ENCODE measurements at regions not wholly inside any gene's neighbourhood (a gene's known extent, or its start where the extent isn't known, plus 50 kb on each side); places are given as distances from the start of the nearest gene placed in this dataset.

DNA sequence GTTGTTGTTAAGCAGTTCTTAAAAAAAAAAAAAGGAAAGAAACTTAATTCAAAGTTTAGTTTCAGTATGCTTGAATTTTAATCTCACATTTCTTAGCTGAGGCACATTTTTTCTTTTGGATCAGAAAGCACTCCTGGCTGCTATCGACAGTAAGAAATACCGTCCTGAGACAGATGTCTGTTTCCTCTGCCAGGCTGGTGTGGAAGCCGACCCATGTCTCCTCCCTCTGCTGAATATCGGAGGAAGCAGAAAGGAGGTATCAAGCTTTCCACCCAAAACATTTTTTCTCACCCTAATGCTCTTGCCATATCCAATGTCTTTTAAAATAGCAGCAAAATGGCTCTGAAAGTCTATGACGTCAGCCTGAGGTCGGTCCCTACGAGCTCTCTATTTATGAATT is 208.1 kb downstream of the TLE4 start:
- Histone ChIP-seq H3K9ac (ENCODE audit: control insufficient read depth, extremely low read depth, insufficient read depth, low read length) (no peak overlapping the region), H3K36me3 (ENCODE audit: control insufficient read depth in 2 of 2, extremely low read depth in 1 of 2, insufficient read depth in 2 of 2, low read length in 2 of 2) (no peaks in the 10 kb centered on the region), H4K20me1 (ENCODE audit: control insufficient read depth, extremely low read depth, insufficient read depth, low read length) (no peaks in the 10 kb centered on the region), H3K4me2 (ENCODE audit: control insufficient read depth, extremely low read depth, insufficient read depth, low read depth, low read length) (no peak overlapping the region), H3K9me3 (ENCODE audit: control insufficient read depth, low read depth, low read length) (no peaks in the 10 kb centered on the region), H3K27ac (ENCODE audit: control insufficient read depth, insufficient read depth, low read length) (no peak overlapping the region), H3K79me2 (ENCODE audit: control insufficient read depth, insufficient read depth, low read length) (no peaks in the 10 kb centered on the region), H2AFZ (ENCODE audit: control insufficient read depth, low read length) (no peak overlapping the region), H3K4me1 (ENCODE audit: control insufficient read depth, extremely low read depth, insufficient read depth, low read length) (no peaks in the 10 kb centered on the region), H3K4me3 (ENCODE audit: control insufficient read depth in 2 of 3, extremely low read depth in 1 of 3, insufficient read depth in 2 of 3, low read depth in 1 of 3, low read length in 3 of 3) (no peak overlapping the region), H3K27me3 (ENCODE audit: control insufficient read depth, extremely low read depth, insufficient read depth, low read length) (no peaks in the 10 kb centered on the region), H3K9me1 (ENCODE audit: control insufficient read depth, extremely low read depth, insufficient read depth, low read length) (no peaks in the 10 kb centered on the region)
- no peak for TF ChIP-seq EZH2 (IDR thresholded peaks at IDR 0.05; ENCODE audit: low read length)
- TF ChIP-seq, protein P1, sequence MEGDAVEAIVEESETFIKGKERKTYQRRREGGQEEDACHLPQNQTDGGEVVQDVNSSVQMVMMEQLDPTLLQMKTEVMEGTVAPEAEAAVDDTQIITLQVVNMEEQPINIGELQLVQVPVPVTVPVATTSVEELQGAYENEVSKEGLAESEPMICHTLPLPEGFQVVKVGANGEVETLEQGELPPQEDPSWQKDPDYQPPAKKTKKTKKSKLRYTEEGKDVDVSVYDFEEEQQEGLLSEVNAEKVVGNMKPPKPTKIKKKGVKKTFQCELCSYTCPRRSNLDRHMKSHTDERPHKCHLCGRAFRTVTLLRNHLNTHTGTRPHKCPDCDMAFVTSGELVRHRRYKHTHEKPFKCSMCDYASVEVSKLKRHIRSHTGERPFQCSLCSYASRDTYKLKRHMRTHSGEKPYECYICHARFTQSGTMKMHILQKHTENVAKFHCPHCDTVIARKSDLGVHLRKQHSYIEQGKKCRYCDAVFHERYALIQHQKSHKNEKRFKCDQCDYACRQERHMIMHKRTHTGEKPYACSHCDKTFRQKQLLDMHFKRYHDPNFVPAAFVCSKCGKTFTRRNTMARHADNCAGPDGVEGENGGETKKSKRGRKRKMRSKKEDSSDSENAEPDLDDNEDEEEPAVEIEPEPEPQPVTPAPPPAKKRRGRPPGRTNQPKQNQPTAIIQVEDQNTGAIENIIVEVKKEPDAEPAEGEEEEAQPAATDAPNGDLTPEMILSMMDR (optimal IDR thresholded peaks at IDR 0.05 in 1 of 3, IDR thresholded peaks at IDR 0.05 in 1 of 3, conservative IDR thresholded peaks at IDR 0.05 in 1 of 3; ENCODE audit: extremely low read depth in 1 of 3, insufficient read depth in 2 of 3, low read length in 3 of 3) = no peak
- dilution Hi-C loops (cut with MboI; ENCODE audit: extremely low pct_ligation_motif_present, low sequenced_read_pairs) = loop anchor here (25.0 kb wide), 1 partner anchor 93 kb away; no protein-coding TSS in a partner anchor
- FAIRE-seq = no peak
- no peak for DNase-seq (ENCODE audit: low read depth, low spot score)

DNA sequence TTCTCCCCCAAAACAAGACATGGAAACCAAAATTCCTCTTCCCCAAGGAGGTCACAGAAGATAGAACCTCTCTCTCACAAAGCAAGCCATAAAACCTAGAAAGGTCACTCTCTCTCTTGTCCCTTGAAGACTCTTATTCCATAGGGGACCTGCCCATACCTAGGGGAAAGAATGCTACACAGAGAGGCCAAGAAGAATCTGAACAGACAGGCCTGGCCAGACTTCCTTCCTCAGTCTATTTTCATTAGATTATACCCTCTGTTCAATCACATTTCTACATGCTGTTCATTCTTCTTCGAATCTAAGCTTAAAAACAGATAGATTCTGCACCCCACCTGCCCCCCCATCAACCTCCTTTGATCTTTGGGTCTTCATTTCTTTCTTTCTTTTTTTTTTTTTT is 206.8 kb downstream of the TLE4 start:
- no peak overlapping the region for H3K27ac ChIP-seq (ENCODE audit: control insufficient read depth, insufficient read depth, low read length)
- dilution Hi-C loops (cut with MboI; ENCODE audit: extremely low pct_ligation_motif_present, low sequenced_read_pairs) = loop anchor here (25.0 kb wide), 1 partner anchor 91 kb away; no protein-coding TSS in a partner anchor
- no peaks in the 10 kb centered on the region for H3K4me1 ChIP-seq (ENCODE audit: control insufficient read depth, extremely low read depth, insufficient read depth, low read length)
- no peaks in the 10 kb centered on the region for H3K9me3 ChIP-seq (ENCODE audit: control insufficient read depth, low read depth, low read length)
- no peaks in the 10 kb centered on the region for H3K9me1 ChIP-seq (ENCODE audit: control insufficient read depth, extremely low read depth, insufficient read depth, low read length)
- H3K36me3 ChIP-seq (ENCODE audit: control insufficient read depth in 2 of 2, extremely low read depth in 1 of 2, insufficient read depth in 2 of 2, low read length in 2 of 2) = no peaks in the 10 kb centered on the region
- FAIRE-seq = no peak
- H2AFZ ChIP-seq (ENCODE audit: control insufficient read depth, low read length) = no peak overlapping the region
- no peak overlapping the region for H3K4me2 ChIP-seq (ENCODE audit: control insufficient read depth, extremely low read depth, insufficient read depth, low read depth, low read length)
- no peaks in the 10 kb centered on the region for H3K27me3 ChIP-seq (ENCODE audit: control insufficient read depth, extremely low read depth, insufficient read depth, low read length)
- no peak for DNase-seq (ENCODE audit: low read depth, low spot score)
- no peak overlapping the region for H3K4me3 ChIP-seq (ENCODE audit: control insufficient read depth in 2 of 3, extremely low read depth in 1 of 3, insufficient read depth in 2 of 3, low read depth in 1 of 3, low read length in 3 of 3)
- H3K9ac ChIP-seq (ENCODE audit: control insufficient read depth, extremely low read depth, insufficient read depth, low read length) = no peak overlapping the region
- H4K20me1 ChIP-seq (ENCODE audit: control insufficient read depth, extremely low read depth, insufficient read depth, low read length) = no peaks in the 10 kb centered on the region
- TF ChIP-seq EZH2 (IDR thresholded peaks at IDR 0.05; ENCODE audit: low read length) = no peak
- no peaks in the 10 kb centered on the region for H3K79me2 ChIP-seq (ENCODE audit: control insufficient read depth, insufficient read depth, low read length)

DNA sequence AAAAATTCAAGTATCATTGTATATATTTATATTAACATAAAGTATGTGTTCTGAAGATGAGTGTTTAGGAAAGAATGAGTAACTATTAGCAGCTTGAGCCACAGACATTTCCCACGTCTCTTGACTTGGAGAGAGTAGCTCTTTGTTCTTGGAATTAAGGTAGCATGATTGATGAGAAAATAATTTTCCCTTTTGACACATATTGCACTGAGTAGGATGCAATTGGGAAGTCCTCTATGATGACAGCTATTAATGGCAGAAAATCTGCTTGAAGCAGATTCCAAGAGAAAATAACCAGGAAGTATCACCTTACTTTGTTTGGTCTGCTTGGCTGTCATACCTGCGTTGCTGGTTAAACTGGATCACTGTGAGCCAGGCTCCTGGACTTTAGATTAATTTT is 204.8 kb downstream of the TLE4 start:
- Histone ChIP-seq H4K20me1 (ENCODE audit: control insufficient read depth, extremely low read depth, insufficient read depth, low read length) (no peaks in the 10 kb centered on the region), H3K9me3 (ENCODE audit: control insufficient read depth, low read depth, low read length) (no peaks in the 10 kb centered on the region), H3K4me1 (ENCODE audit: control insufficient read depth, extremely low read depth, insufficient read depth, low read length) (no peaks in the 10 kb centered on the region), H2AFZ (ENCODE audit: control insufficient read depth, low read length) (no peak overlapping the region), H3K36me3 (ENCODE audit: control insufficient read depth in 2 of 2, extremely low read depth in 1 of 2, insufficient read depth in 2 of 2, low read length in 2 of 2) (no peaks in the 10 kb centered on the region), H3K9ac (ENCODE audit: control insufficient read depth, extremely low read depth, insufficient read depth, low read length) (no peak overlapping the region), H3K27ac (ENCODE audit: control insufficient read depth, insufficient read depth, low read length) (no peak overlapping the region), H3K4me2 (ENCODE audit: control insufficient read depth, extremely low read depth, insufficient read depth, low read depth, low read length) (no peak overlapping the region), H3K79me2 (ENCODE audit: control insufficient read depth, insufficient read depth, low read length) (no peaks in the 10 kb centered on the region), H3K27me3 (ENCODE audit: control insufficient read depth, extremely low read depth, insufficient read depth, low read length) (no peaks in the 10 kb centered on the region), H3K4me3 (ENCODE audit: control insufficient read depth in 2 of 3, extremely low read depth in 1 of 3, insufficient read depth in 2 of 3, low read depth in 1 of 3, low read length in 3 of 3) (no peak overlapping the region), H3K9me1 (ENCODE audit: control insufficient read depth, extremely low read depth, insufficient read depth, low read length) (no peaks in the 10 kb centered on the region)
- TF ChIP-seq, protein P1 (optimal IDR thresholded peaks at IDR 0.05 in 1 of 3, IDR thresholded peaks at IDR 0.05 in 1 of 3, conservative IDR thresholded peaks at IDR 0.05 in 1 of 3; ENCODE audit: extremely low read depth in 1 of 3, insufficient read depth in 2 of 3, low read length in 3 of 3) = no peak
- TF ChIP-seq EZH2 (IDR thresholded peaks at IDR 0.05; ENCODE audit: low read length) = no peak
- DNase-seq (ENCODE audit: low read depth, low spot score) (no peak), FAIRE-seq (no peak)
- dilution Hi-C loops (cut with MboI; ENCODE audit: extremely low pct_ligation_motif_present, low sequenced_read_pairs) = loop anchor here (25.0 kb wide), 1 partner anchor 89 kb away; no protein-coding TSS in a partner anchor
